Thyroid gland (tissue), 4 donors: ENCODE measurements at regions not wholly inside any gene's neighbourhood (a gene's known extent, or its start where the extent isn't known, plus 50 kb on each side); places are given as distances from the start of the nearest gene placed in this dataset.

ENCODE experiments used
- DNase-seq, 2 donors: peaks; one replicate each; pipeline ENCODE4 v3.0.0-alpha.2; 2019
- H3K27ac ChIP-seq, 3 donors: fragments of 200-600 bp; sonication (generic); 1 replicate in 2 of 3; 2 replicates in 1 of 3; pipeline ENCODE4 v1.5.1; 2016 to 2019; ENCODE audit warnings: mild to moderate bottlenecking in 1 of 3, moderate library complexity in 1 of 3
- H3K27me3 ChIP-seq: fragments of 200-600 bp; sonication (generic); one replicate; pipeline ENCODE4 v1.5.1; 2019
- H3K36me3 ChIP-seq, 2 donors: fragments of 200-600 bp; sonication (generic); one replicate each; pipeline ENCODE4 v1.5.1; 2016 to 2019
- H3K4me1 ChIP-seq, 2 donors: fragments of 200-600 bp; sonication (generic); one replicate each; pipeline ENCODE4 v1.5.1; 2017 to 2019
- H3K4me3 ChIP-seq, 3 donors: fragments of 200-600 bp; sonication (generic); replicated peaks in 1 of 3; 1 replicate in 2 of 3; 2 replicates in 1 of 3; pipeline ENCODE4 v1.5.1; 2016; ENCODE audit warnings: mild to moderate bottlenecking in 1 of 3
- H3K9me3 ChIP-seq: fragments of 200-600 bp; sonication (generic); one replicate; pipeline ENCODE4 v1.5.1; 2017
- CTCF ChIP-seq, 6 experiments: fragments of 200-600 bp in 3 of 6; fragments of 450-650 bp in 3 of 6; sonication (generic) in 3 of 6; IDR thresholded peaks; one replicate each; pipeline ENCODE4 v1.5.1; 2016 to 2019; ENCODE audit warnings: antibody characterized with exemption in 6 of 6, mild to moderate bottlenecking in 2 of 6, inconsistent platforms in 1 of 6, moderate library complexity in 1 of 6
- POLR2A ChIP-seq, 2 donors: fragments of 450-650 bp; IDR thresholded peaks; one replicate each; pipeline ENCODE4 v1.6.1; 2017; ENCODE audit warnings: antibody characterized with exemption in 2 of 2, mild to moderate bottlenecking in 2 of 2, moderate library complexity in 1 of 2
- WGBS, 2 donors: methylation state at CpG; one replicate each; pipeline ENCODE4 v1.1.5; 2017; 5-methylcytosine and 5-hydroxymethylcytosine counted together
- intact Hi-C: fragments of 100-400 bp; cut with DNase I; formaldehyde crosslinking; loops from one replicate; pipeline ENCODE4 v1.15.1; 2023

- intact Hi-C loops, result loop anchor here (2.0 kb wide), 1 partner anchor 326 kb away; the partner anchor contains the start of gene OLFM1
- 86 to 90% methylated on average over 11 to 12 of the region's 12 CpGs for WGBS, 2 donors
- no peaks in the 10 kb centered on the region for H3K9me3 ChIP-seq
Measured at GRCh38 chr9:135413086-135413375, 66.6 kb upstream of the PPP1R26 start.

GRCh38 chr9:135413461-135413860 is 66.1 kb upstream of the PPP1R26 start:
- no peak for DNase-seq
- WGBS, 2 donors, result 82 to 85% methylated on average over 7 to 12 of the region's 18 CpGs
- intact Hi-C loops, result loop anchor here (2.0 kb wide), 1 partner anchor 327 kb away; the partner anchor contains the start of gene OLFM1
- H3K4me3 ChIP-seq, result no peak overlapping the region
- no peak overlapping the region for H3K27ac ChIP-seq
- no peaks in the 10 kb centered on the region for H3K4me1 ChIP-seq
- no peaks in the 10 kb centered on the region for H3K27me3 ChIP-seq
- no peaks in the 10 kb centered on the region for H3K9me3 ChIP-seq
- H3K36me3 ChIP-seq, result no peaks in the 10 kb centered on the region
- TF ChIP-seq POLR2A (IDR thresholded peaks at IDR 0.05), result no peak
- no peak for TF ChIP-seq CTCF (IDR thresholded peaks at IDR 0.05)

More at GRCh38 chr9:135413086-135413375, 66.6 kb upstream of the PPP1R26 start:
- Histone ChIP-seq H3K36me3 (no peaks in the 10 kb centered on the region), H3K4me1 (no peaks in the 10 kb centered on the region), H3K27me3 (no peaks in the 10 kb centered on the region), H3K27ac (no peak overlapping the region), H3K4me3 (no peak overlapping the region)
- no peak for DNase-seq
- no peak for TF ChIP-seq CTCF (IDR thresholded peaks at IDR 0.05)
- no peak for TF ChIP-seq POLR2A (IDR thresholded peaks at IDR 0.05)

GRCh38 chr9:135414293-135414692 is 65.3 kb upstream of the PPP1R26 start:
- no peaks in the 10 kb centered on the region for H3K27me3 ChIP-seq
- no peak for DNase-seq
- no peaks in the 10 kb centered on the region for H3K4me1 ChIP-seq
- 82% methylated on average over 13 of the region's 13 CpGs for WGBS, 2 donors
- no peaks in the 10 kb centered on the region for H3K36me3 ChIP-seq
- TF ChIP-seq POLR2A (IDR thresholded peaks at IDR 0.05) (no peak), CTCF (IDR thresholded peaks at IDR 0.05) (no peak)
- no peak overlapping the region for H3K4me3 ChIP-seq
- intact Hi-C loops, result no loop called here
- H3K27ac ChIP-seq, result no peak overlapping the region
- no peaks in the 10 kb centered on the region for H3K9me3 ChIP-seq

- no peak overlapping the region for H3K4me3 ChIP-seq
- WGBS, 2 donors, result 90 to 97% methylated on average over 7 to 8 of the region's 10 CpGs
- no peaks in the 10 kb centered on the region for H3K4me1 ChIP-seq
- no peak overlapping the region for H3K27ac ChIP-seq
- intact Hi-C loops, result no loop called here
- TF ChIP-seq POLR2A (IDR thresholded peaks at IDR 0.05), result no peak
- no peak for TF ChIP-seq CTCF (IDR thresholded peaks at IDR 0.05)
- no peaks in the 10 kb centered on the region for H3K27me3 ChIP-seq
- no peaks in the 10 kb centered on the region for H3K36me3 ChIP-seq
- H3K9me3 ChIP-seq, result no peaks in the 10 kb centered on the region
- DNase-seq, result no peak
Measured at GRCh38 chr9:135415586-135415985, 64.0 kb upstream of the PPP1R26 start.

GRCh38 chr9:135416664-135417290 is 62.8 kb upstream of the PPP1R26 start:
- TF ChIP-seq POLR2A (IDR thresholded peaks at IDR 0.05), result no peak
- TF ChIP-seq CTCF (IDR thresholded peaks at IDR 0.05), result no peak
- Histone ChIP-seq H3K27me3 (no peaks in the 10 kb centered on the region), H3K4me3 (no peak overlapping the region), H3K27ac (no peak overlapping the region), H3K4me1 (no peaks in the 10 kb centered on the region), H3K36me3 (no peaks in the 10 kb centered on the region), H3K9me3 (no peaks in the 10 kb centered on the region)
- no peak for DNase-seq
- 74 to 87% methylated on average over 10 of the region's 10 CpGs for WGBS, 2 donors
- intact Hi-C loops, result no loop called here
